COLO668 (cell line): ENCODE measurements at regions not wholly inside any gene's neighbourhood (a gene's known extent, or its start where the extent isn't known, plus 50 kb on each side); places are given as distances from the start of the nearest gene placed in this dataset.

ENCODE experiments used
- DNase-seq: peaks from one replicate; lab custom pipeline; 2025; ENCODE audit not compliant: unreplicated experiment; lab: John Stamatoyannopoulos, UW

DNA sequence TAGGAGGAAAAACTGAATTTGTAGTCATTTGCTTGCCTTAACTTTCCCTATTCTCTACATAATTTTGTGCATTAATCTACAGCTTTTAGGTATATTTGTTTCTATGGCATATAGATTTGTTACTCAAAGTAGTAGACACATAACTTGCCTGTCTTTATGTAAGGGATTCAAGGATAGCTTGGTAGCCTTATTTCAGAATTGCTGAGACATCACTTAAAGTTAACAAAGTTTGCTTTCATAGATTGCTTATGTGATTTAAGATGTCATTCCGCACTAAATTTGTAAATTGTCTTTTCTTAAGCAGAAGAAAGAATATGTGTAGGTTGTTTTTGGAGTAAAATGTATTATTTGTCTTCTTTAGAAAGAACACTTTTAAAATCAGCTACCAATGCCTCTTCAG, 477.7 kb upstream of the NOVA1 start:
- no peak for DNase-seq

DNA sequence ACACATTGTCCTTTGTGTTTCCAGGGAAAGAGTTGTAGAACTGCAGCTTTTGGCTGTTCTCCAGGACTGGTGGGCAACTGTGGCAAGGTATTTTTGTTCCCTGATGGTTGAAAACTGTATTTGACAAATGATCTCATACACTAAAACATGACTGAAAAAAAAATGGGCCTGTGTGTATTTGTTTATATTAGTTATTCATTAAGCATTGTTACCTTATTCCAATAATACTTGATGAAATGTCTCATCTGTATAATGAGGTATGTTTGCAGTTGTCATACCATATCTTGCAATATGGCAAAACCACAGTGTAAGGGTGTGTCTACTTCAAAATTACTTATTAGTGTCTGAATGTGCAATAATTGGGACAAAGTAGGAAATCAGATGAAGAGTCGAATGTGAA, 479.4 kb upstream of the NOVA1 start:
- DNase-seq = no peak

DNA sequence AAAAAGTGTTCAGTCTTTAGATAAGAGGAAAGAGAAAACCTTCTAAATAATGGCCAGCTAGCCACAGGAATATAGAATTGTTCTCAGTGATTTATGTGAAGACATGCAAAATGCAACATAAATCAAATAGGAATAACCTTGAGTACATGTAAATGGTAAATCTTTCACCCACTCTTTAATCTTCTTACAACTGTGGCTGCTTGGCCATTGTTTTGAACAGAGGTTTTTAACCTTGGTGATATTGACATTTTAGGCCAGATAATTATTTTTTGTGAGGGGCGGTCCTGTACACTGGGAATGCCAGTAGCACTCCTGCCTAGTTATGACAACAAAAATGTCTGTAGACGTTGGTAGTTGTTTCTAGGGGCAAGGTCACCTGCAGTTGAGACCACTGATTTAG, 479.9 kb upstream of the NOVA1 start:
- no peak for DNase-seq

- DNase-seq = no peak
Observed at GRCh38 chr14:27078191-27078590, 480.4 kb upstream of the NOVA1 start.

DNA sequence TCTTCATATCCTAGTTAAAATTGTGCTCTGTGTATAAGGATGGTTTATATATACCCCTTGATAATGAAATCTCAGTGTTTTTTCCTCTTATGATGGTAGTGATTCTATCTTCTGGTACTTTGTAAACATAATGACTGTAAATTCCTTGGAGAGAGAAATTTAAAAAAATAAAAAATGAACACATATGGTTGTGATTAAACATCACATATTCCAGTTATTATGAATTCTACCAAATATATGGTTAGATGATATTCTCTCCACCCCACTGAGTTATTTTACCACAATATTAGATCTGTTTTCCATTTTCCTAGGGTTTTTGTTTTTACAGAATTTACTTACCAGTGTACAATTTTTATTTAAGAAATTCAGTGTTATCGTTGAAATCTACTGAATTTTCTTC, 481.9 kb upstream of the NOVA1 start:
- no peak for DNase-seq

DNA sequence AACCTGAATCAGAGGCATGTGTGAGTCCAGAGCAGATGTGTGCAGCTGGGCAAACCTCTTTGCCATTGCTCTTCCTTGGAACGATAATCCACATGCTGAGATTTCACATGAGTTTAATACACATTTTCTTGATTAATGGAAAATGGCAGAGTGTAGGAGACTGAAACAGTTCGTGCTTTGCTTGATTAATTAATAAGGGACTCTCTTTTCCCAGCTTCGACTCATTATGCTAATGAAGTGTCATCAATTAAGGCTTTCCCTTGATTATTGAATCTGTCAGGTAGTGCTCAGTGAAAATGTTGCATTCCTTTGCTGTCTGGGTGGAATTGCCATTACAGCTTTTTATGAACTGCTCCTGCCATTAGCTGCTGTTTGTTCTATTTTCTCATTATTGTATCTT, 487.7 kb upstream of the NOVA1 start:
- no peak for DNase-seq

DNA sequence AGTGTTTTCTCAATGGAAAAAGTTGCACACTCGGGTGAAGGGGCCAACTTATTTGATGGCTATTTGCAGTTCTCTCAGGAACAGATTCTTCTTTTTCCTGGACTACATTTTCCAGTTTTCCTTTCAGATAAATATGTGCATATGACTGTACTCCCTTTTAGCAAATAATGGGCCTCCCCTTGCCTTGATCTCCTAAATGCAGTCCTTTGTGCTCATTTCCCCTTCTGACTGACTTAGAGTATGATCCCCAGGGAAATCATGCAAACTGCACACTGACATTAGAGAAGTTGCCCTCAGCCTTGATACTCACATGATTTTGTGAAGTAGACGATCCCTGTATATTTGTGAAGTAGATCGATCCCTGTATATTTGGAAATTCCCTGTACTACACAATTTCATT, 492.9 kb upstream of the NOVA1 start:
- DNase-seq = no peak

DNA sequence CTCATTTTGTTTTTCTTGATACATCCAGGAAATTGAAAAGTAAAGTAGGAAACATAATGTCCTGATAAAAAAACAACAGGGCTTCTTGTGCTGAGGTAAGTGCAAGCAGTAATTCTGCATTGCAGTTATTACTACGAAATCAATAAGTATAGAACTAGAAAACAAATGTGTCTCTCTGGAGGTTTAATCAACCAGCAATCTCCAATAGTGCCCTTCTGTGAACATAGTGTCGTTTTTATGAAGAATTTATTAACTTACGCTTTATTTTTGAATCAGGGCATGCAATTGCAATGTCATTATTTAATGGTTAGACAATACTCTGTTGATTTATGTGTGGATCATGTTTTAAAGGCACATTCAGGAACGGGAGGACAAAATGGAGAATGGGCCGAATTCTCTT, 494.1 kb upstream of the NOVA1 start:
- no peak for DNase-seq

DNA sequence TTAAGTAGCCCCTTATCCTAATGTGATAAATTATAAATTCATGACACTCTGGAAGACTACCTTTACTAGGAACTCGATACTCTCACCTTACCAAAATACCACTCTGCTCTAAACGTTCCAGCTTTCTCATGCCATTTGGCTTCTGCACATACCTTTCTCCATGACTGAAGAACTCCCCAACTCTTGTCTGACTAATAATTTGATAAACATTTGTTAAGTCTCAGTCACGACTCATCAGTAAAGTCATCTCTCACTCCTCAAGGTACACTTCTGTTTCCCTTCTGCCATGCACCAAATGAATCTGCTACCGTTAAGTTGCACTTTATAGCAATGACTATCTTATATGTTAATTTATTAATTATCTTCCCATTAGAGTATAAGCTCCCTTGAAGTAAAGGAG, 498.3 kb upstream of the NOVA1 start:
- DNase-seq = no peak

DNA sequence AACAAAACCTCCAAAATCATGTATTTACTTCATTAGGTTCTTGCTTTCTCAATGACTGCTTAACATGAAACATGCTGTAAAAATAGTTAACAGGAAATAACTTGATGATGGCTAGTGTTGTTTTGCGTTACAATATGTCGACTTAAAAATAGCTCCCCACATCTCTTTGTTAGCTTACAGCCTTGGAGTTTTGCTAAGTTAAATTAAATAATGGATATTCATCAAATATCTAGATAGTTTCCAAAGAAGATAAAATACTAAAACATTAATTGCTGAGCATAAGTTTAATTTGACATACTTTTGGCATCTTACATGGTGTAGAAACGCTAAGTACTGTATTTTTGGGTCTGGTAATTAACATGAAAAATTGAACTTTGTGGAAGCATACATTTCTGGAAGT, 500.6 kb upstream of the NOVA1 start:
- no peak for DNase-seq

DNA sequence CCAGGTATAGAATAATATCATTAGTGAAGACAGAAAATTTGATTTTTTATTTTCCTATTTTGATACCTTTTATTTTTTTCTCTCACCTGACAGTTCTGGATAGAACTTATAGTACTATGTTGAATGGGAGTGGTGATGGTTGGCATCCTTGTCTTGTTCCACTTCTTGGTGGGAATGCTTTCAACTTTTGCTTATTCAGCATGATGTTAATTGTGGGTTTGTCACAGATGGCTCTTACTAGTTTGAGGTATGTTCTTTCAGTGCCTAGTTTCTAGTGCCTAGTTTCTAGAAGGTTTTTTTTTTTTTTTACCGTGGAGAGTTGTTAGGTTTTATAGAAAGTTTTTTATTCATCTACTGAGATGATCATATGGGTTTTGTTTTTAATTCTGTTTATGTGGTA, 516.3 kb upstream of the NOVA1 start:
- DNase-seq = no peak

DNA sequence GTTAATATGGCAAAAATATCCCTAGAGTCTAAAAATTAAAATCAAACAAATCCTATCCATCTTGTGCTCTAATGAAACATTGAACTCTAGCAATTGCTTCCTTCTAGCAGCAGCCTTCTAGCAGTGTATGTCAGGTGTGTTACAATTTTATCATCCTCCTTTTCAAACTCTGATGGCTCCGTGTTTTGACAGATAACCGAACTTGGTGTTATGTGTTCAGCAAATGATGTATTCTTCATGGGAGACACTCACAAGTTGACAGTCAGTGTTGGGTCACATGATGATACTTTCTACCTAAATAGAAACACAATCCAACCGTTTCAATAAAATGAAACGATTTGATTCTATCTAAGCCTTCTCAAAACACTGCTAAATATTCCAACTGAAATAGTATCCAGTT, 525.3 kb upstream of the NOVA1 start:
- DNase-seq = no peak

DNA sequence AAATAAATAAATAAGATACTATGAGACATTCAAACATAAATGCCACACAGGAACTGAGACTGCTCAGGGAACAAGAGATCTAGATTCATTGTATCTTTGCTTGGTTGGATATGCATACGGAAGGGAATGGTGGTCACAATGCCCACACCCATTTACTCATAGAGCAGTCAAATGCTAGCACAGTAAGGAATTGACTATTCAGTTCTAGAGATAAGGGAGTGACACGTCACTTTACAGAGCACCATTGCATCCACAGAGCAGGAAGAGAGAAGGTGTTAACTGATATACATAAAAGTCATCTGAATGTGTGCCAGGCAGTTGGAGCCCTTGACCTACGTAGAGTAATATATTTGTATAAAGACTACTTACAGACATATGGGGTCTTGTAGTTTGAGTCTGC, 530.0 kb upstream of the NOVA1 start:
- no peak for DNase-seq

DNA sequence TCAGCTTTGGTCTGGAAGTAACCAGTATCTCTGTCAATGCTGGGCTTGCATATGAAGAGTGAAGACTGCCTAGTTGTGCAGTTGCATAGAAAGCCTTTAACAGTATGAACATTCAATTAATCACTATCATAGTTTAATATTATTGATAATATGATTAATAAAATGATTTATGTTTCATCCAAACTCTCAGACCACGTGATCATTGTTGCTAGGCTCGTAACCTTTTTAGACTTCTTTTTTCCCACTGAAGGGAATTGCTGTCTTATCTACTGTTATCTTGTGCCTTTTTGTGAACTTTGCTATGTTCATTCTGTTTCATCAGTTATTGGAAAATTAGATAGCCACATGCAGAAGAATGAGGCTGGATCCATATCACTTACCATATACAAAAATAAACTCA, 536.4 kb upstream of the NOVA1 start:
- DNase-seq = no peak

DNA sequence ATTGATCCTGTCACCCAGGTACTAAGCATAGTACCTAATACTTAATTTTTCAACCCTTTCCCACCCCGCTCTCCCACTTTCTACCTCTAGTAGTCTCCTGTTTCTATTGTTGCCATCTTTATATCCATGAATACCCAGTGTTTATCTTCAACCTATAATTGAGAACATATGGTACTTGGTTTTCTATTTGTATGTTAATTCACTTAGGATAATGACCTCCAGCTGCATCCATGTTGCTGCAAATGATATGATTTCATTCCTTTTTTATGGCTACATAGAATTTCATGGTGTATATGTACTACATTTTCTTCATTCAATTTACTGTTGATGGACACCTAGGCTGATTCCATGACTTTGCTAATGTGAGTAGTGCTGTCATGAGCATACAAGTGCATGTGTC, 547.3 kb upstream of the NOVA1 start:
- no peak for DNase-seq

GRCh38 chr14:27148143-27148542, 550.3 kb upstream of the NOVA1 start:
- DNase-seq = no peak

DNA sequence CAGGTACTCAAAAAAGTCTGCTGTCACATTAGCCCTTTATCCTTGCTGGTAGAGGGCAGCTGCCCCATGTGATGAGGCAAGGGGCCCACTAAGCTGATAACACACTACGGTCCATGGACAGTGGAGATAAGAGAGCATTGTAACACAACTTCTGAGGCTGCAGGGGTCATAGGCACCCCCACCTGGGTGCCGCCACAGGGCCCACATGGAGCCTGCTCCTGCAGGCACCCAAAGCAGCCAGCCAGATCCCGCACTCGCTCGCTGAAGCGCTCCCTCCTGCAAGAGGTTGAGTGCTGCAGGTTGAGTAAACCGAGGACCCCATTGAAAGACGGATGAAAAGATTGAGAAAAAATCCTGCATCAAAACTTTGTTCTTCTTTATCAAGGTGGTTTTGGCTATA, 566.3 kb upstream of the NOVA1 start:
- DNase-seq = no peak

- no peak for DNase-seq
Observed at GRCh38 chr14:27175489-27175888, 577.7 kb upstream of the NOVA1 start.

DNA sequence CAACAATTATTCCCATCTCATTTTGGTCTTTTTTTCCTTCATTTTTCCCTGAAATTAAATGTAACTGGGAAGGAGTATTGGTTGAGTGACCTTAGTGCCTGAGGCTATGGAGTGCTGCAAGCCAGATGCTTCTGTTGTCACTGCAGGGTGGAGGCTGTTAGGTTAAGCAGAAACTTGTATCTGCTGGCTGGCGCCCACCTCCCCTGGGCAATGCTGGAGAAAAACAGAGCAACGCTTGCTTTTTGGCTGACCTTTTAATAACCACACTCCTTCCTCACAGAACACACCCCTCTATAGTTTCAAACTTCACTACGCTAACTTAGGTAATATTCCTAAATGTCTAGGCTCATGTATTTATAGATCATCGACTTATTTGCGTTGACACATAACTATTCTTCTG, 583.5 kb upstream of the NOVA1 start:
- no peak for DNase-seq

- no peak for DNase-seq
Observed at GRCh38 chr14:27184427-27184826, 586.6 kb upstream of the NOVA1 start.

DNA sequence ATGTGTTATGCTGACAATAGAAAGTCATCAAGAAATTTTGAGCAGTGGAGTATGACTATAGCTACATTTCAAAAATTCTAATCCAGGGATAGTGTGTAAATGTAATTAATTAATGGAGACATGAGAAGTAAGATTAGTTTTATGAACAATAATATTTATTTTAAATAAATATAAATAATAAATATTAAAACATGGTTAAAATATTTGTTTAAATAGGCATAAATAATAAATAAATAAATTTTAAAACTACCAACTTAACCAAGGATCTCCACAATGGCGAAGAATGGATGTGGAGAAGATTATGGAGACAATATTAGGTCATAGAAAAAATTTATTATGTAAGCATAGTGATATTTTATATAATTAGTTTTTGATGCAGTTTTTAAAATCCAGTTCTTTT, 588.2 kb upstream of the NOVA1 start:
- DNase-seq = no peak

GRCh38 chr14:27187136-27187535, 589.3 kb upstream of the NOVA1 start:
- no peak for DNase-seq

DNA sequence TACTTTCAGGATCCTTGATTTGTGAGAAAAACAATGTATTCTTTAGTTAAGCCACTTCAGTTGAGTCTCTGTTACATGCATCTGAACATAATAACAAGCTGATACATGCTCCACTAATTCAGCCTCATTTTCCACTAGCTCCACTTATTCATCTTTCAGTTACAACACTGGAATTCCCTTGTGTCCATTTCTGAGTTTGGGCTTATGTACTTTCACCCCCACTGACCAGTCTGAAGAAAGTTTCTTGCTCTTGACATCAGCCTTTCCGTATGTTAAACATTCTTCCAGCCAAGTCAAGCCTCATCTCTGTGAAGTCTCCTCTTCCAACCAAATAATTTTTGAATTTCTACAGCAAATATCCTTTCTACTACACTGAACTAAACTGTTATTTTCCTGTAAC, 592.5 kb upstream of the NOVA1 start:
- DNase-seq = no peak

DNA sequence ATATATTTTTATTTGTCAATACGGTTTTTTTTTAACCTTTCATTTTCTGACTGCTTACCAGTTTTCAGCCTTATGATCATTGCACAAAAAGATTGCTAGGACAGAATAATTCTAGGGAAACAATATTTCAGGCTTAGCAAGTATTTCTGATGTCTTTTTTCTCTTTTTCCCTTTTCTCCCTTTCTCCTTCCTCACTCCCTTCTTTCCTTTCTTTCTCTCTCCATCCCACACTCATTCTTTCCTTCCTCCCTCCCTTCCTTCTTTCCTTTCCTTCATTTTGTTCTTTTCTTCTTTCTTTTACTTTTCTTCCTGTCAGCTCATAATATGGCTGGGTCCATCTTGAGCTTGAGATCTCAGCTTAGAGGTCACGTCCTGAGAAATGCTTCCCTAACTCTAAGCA, 601.4 kb upstream of the NOVA1 start:
- DNase-seq = no peak
